Omental fat pad (tissue), 3 donors: ENCODE measurements at regions not wholly inside any gene's neighbourhood (a gene's known extent, or its start where the extent isn't known, plus 50 kb on each side); places are given as distances from the start of the nearest gene placed in this dataset.

Experiments used
- ATAC-seq: fragments of 150-250 bp; one replicate; pipeline ENCODE4 v1.9.1; 2016; ENCODE audit warnings: mild to moderate bottlenecking, moderate library complexity; ENCODE audit not compliant: low FRiP score
- DNase-seq: peaks from one replicate; pipeline ENCODE4 v3.0.0-alpha.2; 2019; ENCODE audit warnings: low spot score
- CTCF ChIP-seq, 3 donors: fragments of 450-650 bp; IDR thresholded peaks; one replicate each; pipeline ENCODE4 v1.5.1; 2016 to 2017; ENCODE audit warnings: antibody characterized with exemption in 3 of 3, mild to moderate bottlenecking in 3 of 3, moderate library complexity in 2 of 3

GRCh38 chr2:120435671-120436459 lies 89.9 kb downstream of the INHBB start:
- no peak for TF ChIP-seq CTCF (IDR thresholded peaks at IDR 0.05)
- DNase-seq (no peak), ATAC-seq (no peak)

GRCh38 chr2:120436460-120436739 lies 90.5 kb downstream of the INHBB start:
- ATAC-seq = no peak
- no peak for DNase-seq

GRCh38 chr2:120436885-120437603 lies 91.1 kb downstream of the INHBB start:
- TF ChIP-seq CTCF (IDR thresholded peaks at IDR 0.05) = no peak
- DNase-seq (no peak), ATAC-seq (no peak)

More at GRCh38 chr2:120436460-120436739, 90.5 kb downstream of the INHBB start:
- TF ChIP-seq CTCF (IDR thresholded peaks at IDR 0.05) = no peak

- TF ChIP-seq CTCF (IDR thresholded peaks at IDR 0.05) = no peak
- DNase-seq (no peak), ATAC-seq (no peak)
These were observed 91.7 kb downstream of the INHBB start for GRCh38 chr2:120437604-120438000.

- no peak for ATAC-seq
- DNase-seq = no peak
- TF ChIP-seq CTCF (IDR thresholded peaks at IDR 0.05) = no peak
These were observed 92.5 kb downstream of the INHBB start for GRCh38 chr2:120438301-120439066.

GRCh38 chr2:120439067-120439368 lies 93.1 kb downstream of the INHBB start:
- no peak for ATAC-seq
- no peak for DNase-seq
- TF ChIP-seq CTCF (IDR thresholded peaks at IDR 0.05) = no peak
